ENCODE measurements at regions not wholly inside any gene's neighbourhood (a gene's known extent, or its start where the extent isn't known, plus 50 kb on each side); places are given as distances from the start of the nearest gene placed in this dataset.

DNA sequence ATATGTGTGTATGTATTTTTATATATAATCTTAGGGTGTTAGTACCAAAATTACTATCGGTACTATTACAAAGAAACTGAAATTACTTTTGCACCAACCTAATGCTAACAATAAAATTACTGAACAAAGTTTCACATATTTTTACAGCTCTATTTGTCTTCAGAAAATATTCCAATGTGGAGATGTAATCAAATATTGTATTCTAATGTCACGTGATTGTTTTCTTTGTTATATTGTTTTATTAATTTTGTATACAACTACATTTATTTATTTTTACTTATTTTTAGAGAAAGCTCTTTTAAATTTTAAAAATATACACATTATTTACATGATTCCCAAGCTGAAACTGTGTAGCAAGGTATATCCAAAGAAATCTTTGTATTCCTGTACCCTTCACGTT, 227.1 kb upstream of the KLF12 start:
- TF ChIP-seq, protein P1, sequence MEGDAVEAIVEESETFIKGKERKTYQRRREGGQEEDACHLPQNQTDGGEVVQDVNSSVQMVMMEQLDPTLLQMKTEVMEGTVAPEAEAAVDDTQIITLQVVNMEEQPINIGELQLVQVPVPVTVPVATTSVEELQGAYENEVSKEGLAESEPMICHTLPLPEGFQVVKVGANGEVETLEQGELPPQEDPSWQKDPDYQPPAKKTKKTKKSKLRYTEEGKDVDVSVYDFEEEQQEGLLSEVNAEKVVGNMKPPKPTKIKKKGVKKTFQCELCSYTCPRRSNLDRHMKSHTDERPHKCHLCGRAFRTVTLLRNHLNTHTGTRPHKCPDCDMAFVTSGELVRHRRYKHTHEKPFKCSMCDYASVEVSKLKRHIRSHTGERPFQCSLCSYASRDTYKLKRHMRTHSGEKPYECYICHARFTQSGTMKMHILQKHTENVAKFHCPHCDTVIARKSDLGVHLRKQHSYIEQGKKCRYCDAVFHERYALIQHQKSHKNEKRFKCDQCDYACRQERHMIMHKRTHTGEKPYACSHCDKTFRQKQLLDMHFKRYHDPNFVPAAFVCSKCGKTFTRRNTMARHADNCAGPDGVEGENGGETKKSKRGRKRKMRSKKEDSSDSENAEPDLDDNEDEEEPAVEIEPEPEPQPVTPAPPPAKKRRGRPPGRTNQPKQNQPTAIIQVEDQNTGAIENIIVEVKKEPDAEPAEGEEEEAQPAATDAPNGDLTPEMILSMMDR (IDR thresholded peaks at IDR 0.05; ENCODE audit: low read depth, low read length): no peak
- TF ChIP-seq, protein P2, sequence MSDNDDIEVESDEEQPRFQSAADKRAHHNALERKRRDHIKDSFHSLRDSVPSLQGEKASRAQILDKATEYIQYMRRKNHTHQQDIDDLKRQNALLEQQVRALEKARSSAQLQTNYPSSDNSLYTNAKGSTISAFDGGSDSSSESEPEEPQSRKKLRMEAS (IDR thresholded peaks at IDR 0.05; ENCODE audit: low read depth, low read length): no peak
- TF ChIP-seq MYC (IDR thresholded peaks at IDR 0.05; ENCODE audit: low read depth, low read length): no peak

Data from NB4 (cell line).